K562 (cell line): ENCODE measurements at regions not wholly inside any gene's neighbourhood (a gene's known extent, or its start where the extent isn't known, plus 50 kb on each side); places are given as distances from the start of the nearest gene placed in this dataset.
A peak's percentile ranks its signal among the peaks of the same experiment; 100 is the strongest.

Source experiments
- ATAC-seq: fragments of 200-7000 bp; cut with Tn5 transposase; 3 replicates; pipeline ENCODE4 v1.9.1; 2020; ENCODE audit warnings: moderate library complexity
- BruUV-seq: library from RNA; stranded (reverse); fragments of 400-500 nt; replicated peaks from 2 replicates; lab custom pipeline; 2021; lab: Mats Ljungman, UMichigan
- CTCF ChIA-PET: fragments of 300-600 bp; formaldehyde crosslinking; extraction: SDS; loops from one replicate; lab custom pipeline; 2021; ENCODE audit warnings: low intra/inter-chr PET ratio; lab: Yijun Ruan, JAX
- POLR2A ChIA-PET: fragments of 300-600, 350-650 bp; sonication (Branson Sonifier 250); formaldehyde crosslinking; extraction: SDS; loops from one replicate; lab custom pipeline; 2021; ENCODE audit warnings: antibody characterized with exemption, inconsistent platforms; lab: Yijun Ruan, JAX
- DNase-seq, 4 experiments: peaks; one replicate each; pipeline versions ENCODE4 v3.0.0 to v3.0.0-alpha.2; 2011 to 2018; ENCODE audit warnings: low spot score in 3 of 4, mixed read lengths in 3 of 4; ENCODE audit errors: extremely low read depth in 1 of 4
- FAIRE-seq: peaks from 2 replicates; lab custom pipeline; 2011; peaks lifted over from hg19 to GRCh38; lab: Jason Lieb, UNC
- H2AFZ ChIP-seq: 2 replicates; pipeline ENCODE4 v1.6.0; 2011; ENCODE audit warnings: low read depth, low read length, control low read depth, inconsistent platforms
- H3K27ac ChIP-seq: fragments of 200-600 bp; 3 replicates; pipeline ENCODE4 v1.8.0; 2011; ENCODE audit warnings: low read depth, mild to moderate bottlenecking, control low read depth, inconsistent platforms, low read length, moderate library complexity, mixed read lengths; ENCODE audit errors: extremely low read depth
- H3K27me3 ChIP-seq, 2 experiments: fragments of 300-600 bp in 1 of 2; 2 replicates in 1 of 2; 3 replicates in 1 of 2; pipeline versions ENCODE4 v1.6.0 to v1.8.0; 2011; ENCODE audit warnings: inconsistent platforms in 2 of 2, low read length in 2 of 2, mild to moderate bottlenecking in 1 of 2, mixed read lengths in 1 of 2, moderate library complexity in 1 of 2; ENCODE audit not compliant: control insufficient read depth in 2 of 2, insufficient read depth in 2 of 2
- H3K36me3 ChIP-seq: fragments of 300-600 bp; 3 replicates; pipeline ENCODE4 v1.8.0; 2011; ENCODE audit warnings: mild to moderate bottlenecking, low read length, inconsistent platforms; ENCODE audit not compliant: control insufficient read depth, insufficient read depth
- H3K4me1 ChIP-seq, 2 experiments: fragments of 200-600 bp in 1 of 2; replicated peaks in 1 of 2; 2 replicates in 1 of 2; 3 replicates in 1 of 2; pipeline versions ENCODE4 v1.5.1 to v1.8.0; 2011; ENCODE audit warnings: inconsistent platforms in 2 of 2, low read length in 2 of 2, mild to moderate bottlenecking in 1 of 2, mixed read lengths in 1 of 2, moderate library complexity in 1 of 2; ENCODE audit not compliant: control insufficient read depth in 2 of 2, insufficient read depth in 2 of 2
- H3K4me2 ChIP-seq: 2 replicates; pipeline ENCODE4 v1.6.1; 2011; ENCODE audit warnings: low read length, control low read depth, inconsistent platforms, mixed read lengths; ENCODE audit not compliant: insufficient read depth
- H3K4me3 ChIP-seq: fragments of 200-600 bp; sonication (generic), shearing (Covaris generic); 2 replicates; pipeline ENCODE4 v1.5.1; 2016; ENCODE audit warnings: control low read depth, inconsistent platforms
- H3K79me2 ChIP-seq: fragments of 200-600 bp; 3 replicates; pipeline ENCODE4 v1.8.0; 2011; ENCODE audit warnings: low read length, inconsistent platforms; ENCODE audit not compliant: control insufficient read depth, insufficient read depth
- H3K9ac ChIP-seq, 2 experiments: 2 replicates each; pipeline versions ENCODE4 v1.6.0 to v1.6.1; 2011; ENCODE audit warnings: low read depth in 2 of 2, low read length in 2 of 2, control low read depth in 1 of 2, inconsistent platforms in 1 of 2, mild to moderate bottlenecking in 1 of 2, mixed read lengths in 1 of 2; ENCODE audit not compliant: insufficient read depth in 1 of 2
- H3K9me1 ChIP-seq: one replicate; pipeline ENCODE4 v1.6.0; 2011; ENCODE audit warnings: inconsistent platforms, mild to moderate bottlenecking, low read length, moderate library complexity; ENCODE audit not compliant: control insufficient read depth, insufficient read depth
- H3K9me3 ChIP-seq: replicated peaks from 2 replicates; pipeline ENCODE4 v1.5.1; 2011; ENCODE audit warnings: low read depth, low read length, inconsistent platforms; ENCODE audit not compliant: control insufficient read depth, insufficient read depth
- H4K20me1 ChIP-seq: replicated peaks from 2 replicates; pipeline ENCODE4 v1.6.1; 2011; ENCODE audit warnings: low read length, inconsistent platforms, mixed read lengths; ENCODE audit not compliant: control insufficient read depth, insufficient read depth
- ATF3 ChIP-seq, 2 experiments: fragments of 450-650 bp in 1 of 2; sonication (generic) in 1 of 2; formaldehyde crosslinking in 1 of 2; IDR thresholded peaks in 1 of 2; conservative IDR thresholded peaks in 1 of 2; 2 replicates each; pipeline versions ENCODE4 v1.6.1 to v1.8.1; 2016 to 2023; ENCODE audit warnings: mild to moderate bottlenecking in 2 of 2, moderate library complexity in 2 of 2, inconsistent platforms in 1 of 2, missing genetic modification reagents in 1 of 2
- C11orf30 ChIP-seq: fragments of 450-650 bp; IDR thresholded peaks from 2 replicates; pipeline ENCODE4 v1.6.1; 2016; ENCODE audit warnings: low read depth, mild to moderate bottlenecking
- ELF2 ChIP-seq: fragments of 250-450 bp; sonication (Bioruptor Pico); IDR thresholded peaks from 2 replicates; pipeline ENCODE4 v1.5.0; 2021; ENCODE audit warnings: mild to moderate bottlenecking
- FOSL1 ChIP-seq: fragments of 200-800 bp; sonication (Bioruptor generic); conservative IDR thresholded peaks from 2 replicates; pipeline ENCODE4 v1.6.1; 2016; ENCODE audit warnings: missing genetic modification characterization, missing compliant biosample characterization
- FOXK2 ChIP-seq, 2 experiments: fragments of 450-650 bp; IDR thresholded peaks in 1 of 2; conservative IDR thresholded peaks in 1 of 2; 2 replicates each; pipeline ENCODE4 v1.6.1; 2016; ENCODE audit warnings: low read depth in 2 of 2, mild to moderate bottlenecking in 1 of 2
- JUND ChIP-seq, 2 experiments: IDR thresholded peaks; 2 replicates in 1 of 2; 3 replicates in 1 of 2; pipeline ENCODE4 v1.6.1; 2011; ENCODE audit warnings: borderline replicate concordance in 2 of 2, low read depth in 2 of 2, low read length in 2 of 2, improper control_type of control experiment in 1 of 2, missing biosample characterization in 1 of 2, missing genetic modification characterization in 1 of 2, missing genetic modification reagents in 1 of 2
- KAT7 ChIP-seq: sonication (generic); formaldehyde crosslinking; IDR thresholded peaks from 2 replicates; pipeline ENCODE4 v1.8.0; 2022; ENCODE audit warnings: missing genetic modification reagents, mild to moderate bottlenecking, borderline replicate concordance
- RBM25 ChIP-seq: fragments of 200-400 bp; formaldehyde crosslinking; IDR thresholded peaks from 2 replicates; pipeline ENCODE4 v1.6.1; 2018; ENCODE audit warnings: low read length, low read depth, moderate library complexity; ENCODE audit not compliant: severe bottlenecking
- SETDB1 ChIP-seq: IDR thresholded peaks from one replicate; pipeline ENCODE4 v1.6.1; 2012; ENCODE audit warnings: low read length, control low read depth, inconsistent platforms
- SMARCA5 ChIP-seq: fragments of 450-650 bp; IDR thresholded peaks from 2 replicates; pipeline ENCODE4 v1.6.1; 2016
- SRF ChIP-seq, 2 experiments: fragments of 250-450, 450-650 bp in 1 of 2; sonication (Bioruptor Pico) in 1 of 2; sonication (generic) in 1 of 2; formaldehyde crosslinking; IDR thresholded peaks; 2 replicates each; pipeline versions ENCODE4 v1.5.0 to v1.5.1; 2020 to 2022; ENCODE audit warnings: mild to moderate bottlenecking in 1 of 2, missing genetic modification reagents in 1 of 2
- TOE1 ChIP-seq, 2 experiments: fragments of 450-650 bp in 1 of 2; sonication (generic) in 1 of 2; formaldehyde crosslinking in 1 of 2; IDR thresholded peaks; 2 replicates each; pipeline versions ENCODE4 v1.7.1 to v1.8.0; 2016 to 2022; ENCODE audit warnings: borderline replicate concordance in 2 of 2, mild to moderate bottlenecking in 2 of 2, antibody characterized with exemption in 1 of 2, inconsistent platforms in 1 of 2, low read depth in 1 of 2, missing genetic modification reagents in 1 of 2, moderate library complexity in 1 of 2
- ZEB2 ChIP-seq: fragments of 450-650 bp; IDR thresholded peaks from 2 replicates; pipeline ENCODE4 v1.6.1; 2016
- ZFP36 ChIP-seq: fragments of 150-350 bp; IDR thresholded peaks from 2 replicates; pipeline ENCODE4 v1.6.1; 2018; ENCODE audit warnings: low read length, low read depth; ENCODE audit not compliant: partially characterized antibody
- ZNF121 ChIP-seq: sonication (generic); formaldehyde crosslinking; conservative IDR thresholded peaks from 2 replicates; pipeline ENCODE4 v1.8.0; 2022; ENCODE audit warnings: missing genetic modification reagents
- ZNF143 ChIP-seq: sonication (generic); formaldehyde crosslinking; IDR thresholded peaks from 2 replicates; pipeline ENCODE4 v1.9.0; 2022; ENCODE audit warnings: mild to moderate bottlenecking, missing genetic modification reagents
- ZNF511 ChIP-seq: sonication (generic); formaldehyde crosslinking; IDR thresholded peaks from 2 replicates; pipeline ENCODE4 v1.8.0; 2022; ENCODE audit warnings: mild to moderate bottlenecking, missing genetic modification reagents
- WGBS: fragments of 100-300 bp; shearing (Covaris generic); methylation state at CpG from one replicate; pipeline ENCODE4 v1.1.6; 2016; ENCODE audit warnings: low coverage, mixed read lengths; ENCODE audit not compliant: insufficient coverage; ENCODE audit errors: missing lambda C conversion rate; 5-methylcytosine and 5-hydroxymethylcytosine counted together
- in situ Hi-C: fragments of 300-500 bp; cut with MboI; formaldehyde crosslinking; loops from 4 replicates; pipeline ENCODE4 v1.15.0; 2018; ENCODE audit warnings: inconsistent platforms, mixed read lengths
- intact Hi-C: fragments of 100-400 bp; cut with micrococcal nuclease; formaldehyde crosslinking; loops from 2 replicates; pipeline ENCODE4 v1.14.2; 2022

- WGBS: 47% methylated on average over 17 of the region's 17 CpGs
- H3K27ac ChIP-seq: peak overlapping the region; percentile 26; the same call in 1 of the 3 replicates
- intact Hi-C loops (no loop called here), in situ Hi-C loops (no loop called here)
- H3K27me3 ChIP-seq: no peaks in the 10 kb centered on the region
- peak overlapping the region; percentile 1 to 74; a peak in 2 of 4 replicates for H3K9ac ChIP-seq
- H3K4me3 ChIP-seq: no peak overlapping the region
- H3K36me3 ChIP-seq: no peaks in the 10 kb centered on the region; the same call in 1 of the 3 replicates
- ATAC-seq (peak; percentile 34), DNase-seq (peak in 3 of 4 experiments; percentile 53 to 60 (median 60)), FAIRE-seq (peak; percentile 37)
- ChIA-PET POLR2A (interaction anchor here (0.6 to 2.8 kb wide), 9 partner anchors 10 to 1971 kb away, joined by 3 to 14 read pairs (median 4); no protein-coding TSS in a partner anchor), CTCF (no interaction called here)
- peaks cover 4% of the 10 kb centered on the region for H3K9me1 ChIP-seq
- BruUV-seq: no TSS peak
- peaks cover 23 to 54% of the 10 kb centered on the region in 2 experiments; a peak in 4 of 5 replicates for H3K4me1 ChIP-seq
- peak overlapping the region; percentile 32; the same call in 1 of the 2 replicates for H3K4me2 ChIP-seq
- peaks cover 11% of the 10 kb centered on the region; the same call in 1 of the 3 replicates for H3K79me2 ChIP-seq
- no peaks in the 10 kb centered on the region for H3K9me3 ChIP-seq
- peak overlapping the region; percentile 11 for H2AFZ ChIP-seq
- no peaks in the 10 kb centered on the region; the same call in 1 of the 2 replicates for H4K20me1 ChIP-seq
- 0 out of 2 replicates have a peak, but pooled peaks have one; percentile 54 for TF ChIP-seq ZNF511
- peak; percentile 95 for TF ChIP-seq ZNF121 (CRISPR knock-in tag)
- TF ChIP-seq ZFP36: peak; percentile 38
- peak; percentile 81 for TF ChIP-seq FOSL1
- TF ChIP-seq C11orf30: peak; percentile 81
- TF ChIP-seq RBM25: peak; percentile 18
- no peak for TF ChIP-seq TOE1 (IDR thresholded peaks at IDR 0.05; ENCODE audit: borderline replicate concordance)
- 0 out of 2 replicates have a peak, but pooled peaks have one; percentile 37 for TF ChIP-seq TOE1 (CRISPR knock-in tag; IDR thresholded peaks at IDR 0.05; ENCODE audit: borderline replicate concordance, low read depth)
- no peak for TF ChIP-seq SETDB1
- TF ChIP-seq SMARCA5: 0 out of 2 replicates have a peak, but pooled peaks have one; percentile 14
- peak in 1 of 2 experiments; percentile 19; a peak in 1 of 4 replicates for TF ChIP-seq FOXK2 (conservative IDR thresholded peaks at IDR 0.05 in 1 of 2, IDR thresholded peaks at IDR 0.05 in 1 of 2; ENCODE audit: low read depth in 2 of 2)
- peak; percentile 23; the same call in 1 of the 2 replicates for TF ChIP-seq JUND (IDR thresholded peaks at IDR 0.05; ENCODE audit: borderline replicate concordance, low read depth, low read length)
- TF ChIP-seq JUND (tag; IDR thresholded peaks at IDR 0.05; ENCODE audit: borderline replicate concordance, low read depth, low read length): peak; percentile 57; the same call in 1 of the 3 replicates
- TF ChIP-seq ZNF143 (CRISPR knock-in tag): peak; percentile 54; the same call in 1 of the 2 replicates
- peak; percentile 69 for TF ChIP-seq ATF3 (IDR thresholded peaks at IDR 0.05)
- TF ChIP-seq ATF3 (CRISPR knock-in tag; conservative IDR thresholded peaks at IDR 0.05): no peak
- TF ChIP-seq KAT7 (CRISPR knock-in tag): 0 out of 2 replicates have a peak, but pooled peaks have one; percentile 77
- TF ChIP-seq ZEB2: peak; percentile 53; the same call in 1 of the 2 replicates
- TF ChIP-seq ELF2 (CRISPR knock-in tag): no peak
- TF ChIP-seq SRF (CRISPR knock-in tag; IDR thresholded peaks at IDR 0.05): no peak
Observed at GRCh38 chr16:85200471-85201278, 88.4 kb upstream of the CIBAR2 start.
